ENCODE measurements at regions not wholly inside any gene's neighbourhood (a gene's known extent, or its start where the extent isn't known, plus 50 kb on each side); places are given as distances from the start of the nearest gene placed in this dataset.

GRCh38 chr10:55881588-55881987 is 479.5 kb downstream of the ZWINT start:
- no peak overlapping the region for H4K5ac ChIP-seq (ENCODE audit: insufficient read length, low read depth, low read length)
- H3K56ac ChIP-seq (replicated peaks; ENCODE audit: insufficient read length, low read depth, low read length), result no peak overlapping the region
- H4K8ac ChIP-seq (ENCODE audit: extremely low read depth, insufficient read depth, low read length), result no peak overlapping the region
- no peaks in the 10 kb centered on the region for H3K79me2 ChIP-seq (ENCODE audit: control insufficient read depth in 1 of 2, insufficient read depth in 2 of 2, low read length in 2 of 2)
- no peak overlapping the region for H3K4me3 ChIP-seq (ENCODE audit: extremely low read depth in 1 of 4, insufficient read depth in 2 of 4, low read depth in 3 of 4, low read length in 4 of 4)
- H4K91ac ChIP-seq (replicated peaks; ENCODE audit: insufficient read length, low read length), result no peak overlapping the region
- no peak overlapping the region for H3K18ac ChIP-seq (ENCODE audit: extremely low read depth, low read length)
- H4K20me1 ChIP-seq (replicated peaks in 1 of 2; ENCODE audit: control insufficient read depth in 1 of 2, insufficient read depth in 2 of 2, low read length in 2 of 2), result no peaks in the 10 kb centered on the region
- H2AFZ ChIP-seq (ENCODE audit: low read length), result peak overlapping the region; percentile 7; the same call in 1 of the 2 replicates
- no peak overlapping the region for H3K4me2 ChIP-seq (ENCODE audit: insufficient read depth in 1 of 2, low read depth in 2 of 2, low read length in 2 of 2)
- DNase-seq (ENCODE audit: low read depth in 1 of 2, low spot score in 2 of 2) (no peak), FAIRE-seq (no peak)
- ChIA-PET POLR2A (ENCODE audit: partially characterized antibody) (no interaction called here), CTCF (ENCODE audit: partially characterized antibody) (no interaction called here)
- H2BK20ac ChIP-seq (ENCODE audit: low read length), result no peak overlapping the region
- no peak overlapping the region for H2BK120ac ChIP-seq (replicated peaks; ENCODE audit: low read depth, low read length)
- no peak overlapping the region for H3K14ac ChIP-seq (ENCODE audit: insufficient read length)
- no peak overlapping the region for H3K4ac ChIP-seq (replicated peaks; ENCODE audit: insufficient read length, low read depth, low read length)
- no peaks in the 10 kb centered on the region for H3K36me3 ChIP-seq (ENCODE audit: control insufficient read depth in 2 of 4, insufficient read depth in 4 of 4, low read length in 3 of 4)
- H2BK12ac ChIP-seq (ENCODE audit: low read depth, low read length), result no peak overlapping the region
- H3K9ac ChIP-seq (replicated peaks in 1 of 4; ENCODE audit: extremely low read depth in 1 of 4, low read depth in 3 of 4, low read length in 3 of 4), result no peak overlapping the region
- H3K27me3 ChIP-seq (replicated peaks in 1 of 4; ENCODE audit: control insufficient read depth in 3 of 4, extremely low read depth in 1 of 4, insufficient read depth in 3 of 4, low read length in 3 of 4), result no peaks in the 10 kb centered on the region
- H2AK5ac ChIP-seq (ENCODE audit: low read depth, low read length), result no peak overlapping the region
- TF ChIP-seq KDM4A (IDR thresholded peaks at IDR 0.05; ENCODE audit: low read depth, low read length, severe bottlenecking) (no peak), EGR1 (IDR thresholded peaks at IDR 0.05; ENCODE audit: borderline replicate concordance, low read depth, low read length) (no peak), TAF7 (optimal IDR thresholded peaks at IDR 0.05; ENCODE audit: borderline replicate concordance, low read depth, low read length) (no peak), GABPA (IDR thresholded peaks at IDR 0.05; ENCODE audit: borderline replicate concordance, insufficient read depth, low read length) (no peak), TEAD4 (IDR thresholded peaks at IDR 0.05; ENCODE audit: low read depth, low read length) (no peak), HDAC2 (IDR thresholded peaks at IDR 0.05; ENCODE audit: borderline replicate concordance in 1 of 2, low read depth in 2 of 2, low read length in 2 of 2) (no peak), JUND (IDR thresholded peaks at IDR 0.05; ENCODE audit: low read length) (no peak), SIN3A (conservative IDR thresholded peaks at IDR 0.05 in 1 of 2, IDR thresholded peaks at IDR 0.05 in 1 of 2; ENCODE audit: low read depth in 1 of 2, low read length in 2 of 2) (no peak), RNF2 (IDR thresholded peaks at IDR 0.05; ENCODE audit: borderline replicate concordance, low read depth, low read length, missing control alignments, poor library complexity, severe bottlenecking) (no peak)
- no peaks in the 10 kb centered on the region for H3K23me2 ChIP-seq (ENCODE audit: low read depth, low read length)
- H3K4me1 ChIP-seq (replicated peaks in 1 of 4; ENCODE audit: control insufficient read depth in 3 of 4, insufficient read depth in 4 of 4, low read length in 3 of 4), result no peaks in the 10 kb centered on the region
- no peak overlapping the region for H2BK15ac ChIP-seq (ENCODE audit: low read length)
- no peaks in the 10 kb centered on the region for H3K9me3 ChIP-seq (ENCODE audit: insufficient read depth in 2 of 2, low read depth in 1 of 2, low read length in 1 of 2)
- no peaks in the 10 kb centered on the region; the same call in 1 of the 2 replicates for H3K79me1 ChIP-seq (ENCODE audit: low read depth, low read length)
- H2BK5ac ChIP-seq (ENCODE audit: low read depth, low read length), result no peak overlapping the region
- no peak overlapping the region for H3K27ac ChIP-seq (ENCODE audit: low read depth, low read length)
- no peak overlapping the region for H3K23ac ChIP-seq (ENCODE audit: insufficient read length)

Measured in H1 (cell line).